Karpas-422 (cell line): ENCODE measurements at regions not wholly inside any gene's neighbourhood (a gene's known extent, or its start where the extent isn't known, plus 50 kb on each side); places are given as distances from the start of the nearest gene placed in this dataset.

Source experiments
- DNase-seq: peaks from one replicate; pipeline ENCODE4 v3.0.0-alpha.2; 2015
- H2AFZ ChIP-seq: fragments of 200-600 bp; sonication (generic); 2 replicates; pipeline ENCODE4 v1.6.1; 2014; ENCODE audit warnings: antibody characterized with exemption, low read length, mixed read lengths
- H3K27ac ChIP-seq: fragments of 200-600 bp; sonication (generic); 2 replicates; pipeline ENCODE4 v1.5.1; 2014; ENCODE audit warnings: mild to moderate bottlenecking, low read length, moderate library complexity
- H3K27me3 ChIP-seq: fragments of 200-600 bp; sonication (generic); 2 replicates; pipeline ENCODE4 v1.6.1; 2014; ENCODE audit warnings: low read length, mixed read lengths
- H3K36me3 ChIP-seq: fragments of 200-600 bp; sonication (generic); 2 replicates; pipeline ENCODE4 v1.6.1; 2014; ENCODE audit warnings: low read length, mixed read lengths; ENCODE audit not compliant: insufficient read depth
- H3K4me1 ChIP-seq: fragments of 200-600 bp; sonication (generic); 2 replicates; pipeline ENCODE4 v1.6.1; 2014; ENCODE audit warnings: mild to moderate bottlenecking, low read length, mixed read lengths
- H3K4me2 ChIP-seq: fragments of 200-600 bp; sonication (generic); 2 replicates; pipeline ENCODE4 v1.6.1; 2014; ENCODE audit warnings: low read length, low read depth, mild to moderate bottlenecking; ENCODE audit not compliant: poor library complexity, severe bottlenecking
- H3K4me3 ChIP-seq: fragments of 200-600 bp; sonication (generic); 2 replicates; pipeline ENCODE4 v1.5.1; 2014; ENCODE audit warnings: mild to moderate bottlenecking, antibody characterized with exemption, low read length, mixed read lengths
- H3K79me2 ChIP-seq: fragments of 200-600 bp; sonication (generic); 2 replicates; pipeline ENCODE4 v1.6.1; 2014; ENCODE audit warnings: mild to moderate bottlenecking, low read length, mixed read lengths
- H3K9ac ChIP-seq: fragments of 200-600 bp; sonication (generic); 2 replicates; pipeline ENCODE4 v1.6.0; 2014; ENCODE audit warnings: low read length
- H3K9me2 ChIP-seq: fragments of 200-600 bp; sonication (generic), shearing (Covaris generic); replicated peaks from 2 replicates; pipeline ENCODE4 v1.6.0; 2014; ENCODE audit warnings: mild to moderate bottlenecking, low read length, moderate library complexity; ENCODE audit not compliant: insufficient read depth
- H3K9me3 ChIP-seq: fragments of 300-700, 200-600 bp; sonication (generic); 2 replicates; pipeline ENCODE4 v1.6.1; 2014; ENCODE audit warnings: low read length, mixed read lengths
- H4K20me1 ChIP-seq: fragments of 200-600 bp; sonication (generic); 2 replicates; pipeline ENCODE4 v1.6.1; 2014; ENCODE audit warnings: mild to moderate bottlenecking, antibody characterized with exemption, low read length, low read depth; ENCODE audit not compliant: insufficient read depth

DNA sequence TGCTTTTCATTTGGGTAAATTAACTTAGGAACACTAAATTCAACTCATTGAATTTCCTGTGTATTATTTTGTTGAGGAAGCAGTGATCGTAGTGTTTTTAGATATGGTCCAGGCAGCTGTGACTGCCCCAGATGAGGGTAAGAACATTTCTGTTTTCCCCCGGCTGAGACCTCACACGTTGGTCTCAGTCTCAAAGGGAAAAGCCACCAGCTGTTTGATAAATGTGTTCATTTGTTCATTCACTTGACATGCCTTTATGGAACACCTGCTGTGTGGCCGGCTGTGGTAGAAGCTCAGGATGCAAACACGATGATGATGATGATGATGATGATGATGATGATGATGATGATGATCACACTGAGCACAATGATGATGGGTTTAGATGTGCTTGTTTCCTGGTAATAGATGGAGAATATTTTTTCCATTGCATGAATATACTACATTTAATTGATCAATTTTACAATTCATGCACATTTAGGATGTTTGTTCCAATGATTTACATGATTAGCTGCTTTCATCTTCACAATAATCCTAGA is 125.6 kb upstream of the ZNF32 start:
- H2AFZ ChIP-seq: no peak overlapping the region
- H3K4me3 ChIP-seq: no peak overlapping the region
- no peaks in the 10 kb centered on the region for H3K79me2 ChIP-seq
- H3K4me1 ChIP-seq: no peaks in the 10 kb centered on the region
- H3K36me3 ChIP-seq: no peaks in the 10 kb centered on the region
- no peaks in the 10 kb centered on the region for H3K27me3 ChIP-seq
- H4K20me1 ChIP-seq: no peaks in the 10 kb centered on the region
- H3K4me2 ChIP-seq: no peak overlapping the region
- H3K27ac ChIP-seq: no peak overlapping the region
- H3K9me2 ChIP-seq: no peaks in the 10 kb centered on the region
- no peak overlapping the region for H3K9ac ChIP-seq
- DNase-seq: no peak
- no peaks in the 10 kb centered on the region for H3K9me3 ChIP-seq

DNA sequence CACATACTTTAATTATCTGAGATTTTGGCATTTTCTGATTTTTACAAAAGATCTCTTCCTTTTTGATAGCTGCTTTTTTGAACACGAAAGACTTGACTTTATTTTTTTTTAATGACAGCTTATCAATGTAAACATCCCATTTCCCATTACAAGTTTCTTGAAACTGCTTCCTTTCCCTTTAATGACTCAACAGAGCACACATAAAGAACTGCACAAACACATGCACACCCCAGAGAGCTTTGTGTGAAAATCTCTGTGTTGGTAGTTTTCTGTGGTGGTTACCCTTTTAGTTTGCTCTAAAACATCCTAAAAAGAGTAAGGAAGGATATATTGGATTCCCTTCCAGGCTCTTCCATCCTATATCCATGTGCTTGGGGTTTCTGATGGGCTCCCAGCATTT is 125.1 kb upstream of the ZNF32 start:
- H2AFZ ChIP-seq: no peak overlapping the region
- no peak overlapping the region for H3K4me2 ChIP-seq

DNA sequence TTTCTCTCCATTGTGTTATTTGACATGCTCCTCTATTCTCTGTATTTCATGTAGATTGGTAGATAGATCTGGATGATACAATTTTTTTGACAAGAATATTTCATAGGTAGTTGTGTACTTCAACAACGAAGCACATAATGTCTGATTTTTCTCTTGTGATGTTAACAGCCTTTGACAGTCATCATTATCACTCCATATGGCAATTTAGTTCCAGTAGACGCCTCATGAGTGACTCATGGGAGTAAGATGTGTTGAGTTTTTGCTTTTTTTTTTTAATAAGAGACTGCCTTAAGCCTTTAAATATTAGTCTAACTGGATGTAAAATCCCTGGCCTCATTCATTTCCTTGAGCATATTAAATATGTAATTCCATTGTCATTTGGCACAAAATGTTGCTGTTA is 123.5 kb upstream of the ZNF32 start:
- Histone ChIP-seq H2AFZ (no peak overlapping the region), H3K4me2 (no peak overlapping the region), H3K27ac (no peak overlapping the region), H4K20me1 (no peaks in the 10 kb centered on the region), H3K36me3 (no peaks in the 10 kb centered on the region), H3K79me2 (no peaks in the 10 kb centered on the region), H3K9me3 (no peaks in the 10 kb centered on the region), H3K27me3 (no peaks in the 10 kb centered on the region), H3K9me2 (no peaks in the 10 kb centered on the region), H3K4me3 (no peak overlapping the region), H3K4me1 (no peaks in the 10 kb centered on the region), H3K9ac (no peak overlapping the region)
- no peak for DNase-seq

More for the DNA sequence above, 125.1 kb upstream of the ZNF32 start:
- Histone ChIP-seq H3K9me3 (no peaks in the 10 kb centered on the region), H3K27me3 (no peaks in the 10 kb centered on the region), H3K4me3 (no peak overlapping the region), H3K9me2 (no peaks in the 10 kb centered on the region), H3K9ac (no peak overlapping the region), H3K27ac (no peak overlapping the region), H4K20me1 (no peaks in the 10 kb centered on the region), H3K36me3 (no peaks in the 10 kb centered on the region), H3K4me1 (no peaks in the 10 kb centered on the region), H3K79me2 (no peaks in the 10 kb centered on the region)
- no peak for DNase-seq

DNA sequence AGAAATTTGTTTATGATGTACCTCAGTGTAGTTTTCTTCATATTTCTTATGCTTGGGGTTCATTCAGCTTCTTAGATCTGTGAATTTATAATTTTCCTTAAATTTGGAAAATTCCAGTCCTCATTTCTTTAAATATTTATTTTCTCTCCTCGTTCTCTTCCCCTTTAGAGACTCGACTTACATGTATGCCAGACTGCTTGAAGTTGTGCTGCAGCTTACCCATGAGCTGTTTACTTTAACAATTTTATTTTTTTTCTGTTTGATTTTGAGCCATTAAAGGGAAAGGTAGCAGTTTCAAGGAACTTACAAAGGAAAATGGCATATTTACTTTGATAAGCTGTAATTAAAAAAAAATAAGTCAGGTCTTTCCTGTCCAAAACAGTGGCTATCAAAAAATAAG is 123.0 kb upstream of the ZNF32 start:
- no peaks in the 10 kb centered on the region for H3K36me3 ChIP-seq
- H3K4me2 ChIP-seq: no peak overlapping the region
- H3K9me3 ChIP-seq: no peaks in the 10 kb centered on the region
- H4K20me1 ChIP-seq: no peaks in the 10 kb centered on the region
- no peak overlapping the region for H3K27ac ChIP-seq
- H3K9me2 ChIP-seq: no peaks in the 10 kb centered on the region
- H3K79me2 ChIP-seq: no peaks in the 10 kb centered on the region
- no peak overlapping the region for H3K4me3 ChIP-seq
- no peak for DNase-seq
- H3K4me1 ChIP-seq: no peaks in the 10 kb centered on the region
- H3K9ac ChIP-seq: no peak overlapping the region
- H2AFZ ChIP-seq: no peak overlapping the region
- no peaks in the 10 kb centered on the region for H3K27me3 ChIP-seq

DNA sequence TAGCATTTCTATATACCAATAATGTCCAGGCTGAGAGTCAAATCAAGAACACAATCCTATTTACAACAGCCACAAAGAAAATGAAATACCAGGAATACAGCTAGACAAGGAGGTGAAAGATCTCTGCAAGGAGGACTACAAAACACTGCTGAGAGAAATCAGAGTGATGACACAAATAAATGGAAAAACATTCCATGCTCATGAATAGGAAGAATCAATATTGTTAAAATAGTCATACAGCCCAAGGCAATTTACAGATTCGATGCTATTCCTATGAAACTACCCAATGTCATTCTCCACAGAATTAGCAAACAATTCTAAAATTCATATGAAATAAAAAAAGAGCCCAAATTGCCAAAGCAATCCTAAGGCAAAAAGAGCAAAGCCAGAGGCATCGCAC is 116.8 kb upstream of the ZNF32 start:
- no peaks in the 10 kb centered on the region for H3K9me2 ChIP-seq
- H3K9me3 ChIP-seq: no peaks in the 10 kb centered on the region
- H3K4me1 ChIP-seq: no peaks in the 10 kb centered on the region
- H4K20me1 ChIP-seq: no peaks in the 10 kb centered on the region
- no peaks in the 10 kb centered on the region for H3K36me3 ChIP-seq
- no peak overlapping the region for H3K4me3 ChIP-seq
- H3K79me2 ChIP-seq: no peaks in the 10 kb centered on the region
- no peak overlapping the region for H3K27ac ChIP-seq
- H3K9ac ChIP-seq: no peak overlapping the region
- no peak for DNase-seq
- H3K27me3 ChIP-seq: no peaks in the 10 kb centered on the region
- no peak overlapping the region for H3K4me2 ChIP-seq
- H2AFZ ChIP-seq: no peak overlapping the region

DNA sequence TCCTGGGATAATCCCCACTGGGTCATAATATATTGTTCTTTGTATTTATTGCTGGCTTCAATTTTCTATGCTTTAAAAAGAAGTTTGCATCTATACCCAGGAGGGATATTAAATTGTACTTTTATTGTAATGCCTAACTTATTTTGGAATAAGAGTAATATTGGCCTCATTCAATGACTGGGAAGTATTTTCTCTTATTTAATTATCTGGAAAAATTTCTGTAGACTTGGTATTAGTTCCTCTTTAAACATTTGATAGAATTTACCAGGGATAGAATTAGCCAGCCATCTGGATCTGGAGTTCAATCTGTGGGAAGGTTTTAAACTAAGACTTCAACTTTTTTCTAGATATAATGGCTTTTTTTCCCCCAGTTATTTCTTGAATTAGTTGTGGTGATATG is 115.2 kb upstream of the ZNF32 start:
- no peaks in the 10 kb centered on the region for H3K9me3 ChIP-seq
- H3K27me3 ChIP-seq: no peaks in the 10 kb centered on the region
- H4K20me1 ChIP-seq: no peaks in the 10 kb centered on the region

DNA sequence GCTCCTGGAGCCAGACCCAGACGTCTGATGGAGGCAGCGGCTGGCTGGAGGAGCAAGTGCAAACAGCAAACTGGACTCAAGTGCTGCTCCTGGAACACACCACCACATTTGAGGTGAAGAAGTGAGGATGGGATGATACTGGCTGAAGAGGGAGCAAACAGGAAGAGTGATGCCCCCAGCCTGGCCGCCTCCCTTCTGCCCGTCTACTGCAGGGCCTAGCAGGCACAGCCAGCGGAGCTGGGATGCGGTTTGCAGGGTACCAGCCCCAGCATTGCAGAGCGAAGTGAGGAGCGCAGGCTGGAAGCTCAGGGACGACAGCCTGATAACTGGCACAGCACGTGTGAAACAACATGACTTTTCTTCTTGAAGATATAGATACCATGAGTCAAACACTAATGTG is 111.8 kb upstream of the ZNF32 start:
- Histone ChIP-seq H3K4me2 (no peak overlapping the region), H3K9ac (no peak overlapping the region), H3K4me3 (no peak overlapping the region), H3K79me2 (no peaks in the 10 kb centered on the region), H3K27ac (no peak overlapping the region), H3K4me1 (no peaks in the 10 kb centered on the region), H3K9me3 (no peaks in the 10 kb centered on the region), H3K9me2 (no peaks in the 10 kb centered on the region), H2AFZ (no peak overlapping the region), H3K27me3 (no peaks in the 10 kb centered on the region), H4K20me1 (no peaks in the 10 kb centered on the region), H3K36me3 (no peaks in the 10 kb centered on the region)
- no peak for DNase-seq

More for the DNA sequence above, 115.2 kb upstream of the ZNF32 start:
- Histone ChIP-seq H3K4me3 (no peak overlapping the region), H3K4me1 (no peaks in the 10 kb centered on the region), H3K4me2 (no peak overlapping the region), H3K79me2 (no peaks in the 10 kb centered on the region), H3K9me2 (no peaks in the 10 kb centered on the region), H2AFZ (no peak overlapping the region), H3K27ac (no peak overlapping the region), H3K9ac (no peak overlapping the region), H3K36me3 (no peaks in the 10 kb centered on the region)
- no peak for DNase-seq

DNA sequence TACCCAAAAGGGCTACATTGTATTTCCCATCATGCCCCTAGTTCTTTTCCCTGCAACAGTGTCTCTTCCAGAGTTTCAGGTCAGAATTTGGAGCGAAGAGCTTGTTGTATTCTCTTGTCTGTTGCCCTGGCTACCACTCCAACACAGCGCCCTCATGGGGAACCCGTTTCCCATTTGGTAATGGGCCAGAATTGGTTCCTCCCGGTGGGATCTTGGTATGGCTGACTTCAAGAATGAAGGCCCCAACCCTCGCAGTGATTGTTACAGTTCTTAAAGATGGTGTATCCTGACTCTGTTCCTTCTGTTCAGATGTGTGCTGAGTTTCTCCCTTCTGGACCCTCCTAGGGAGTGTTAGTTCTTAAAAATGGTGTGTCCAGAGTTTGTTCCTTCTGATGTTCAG is 110.5 kb upstream of the ZNF32 start:
- Histone ChIP-seq H3K9me3 (no peaks in the 10 kb centered on the region), H3K9ac (no peak overlapping the region), H3K4me1 (no peaks in the 10 kb centered on the region), H3K27me3 (no peaks in the 10 kb centered on the region), H3K36me3 (no peaks in the 10 kb centered on the region), H4K20me1 (no peaks in the 10 kb centered on the region), H2AFZ (no peak overlapping the region), H3K4me3 (no peak overlapping the region), H3K9me2 (no peaks in the 10 kb centered on the region), H3K4me2 (no peak overlapping the region), H3K79me2 (no peaks in the 10 kb centered on the region), H3K27ac (no peak overlapping the region)
- DNase-seq: no peak

DNA sequence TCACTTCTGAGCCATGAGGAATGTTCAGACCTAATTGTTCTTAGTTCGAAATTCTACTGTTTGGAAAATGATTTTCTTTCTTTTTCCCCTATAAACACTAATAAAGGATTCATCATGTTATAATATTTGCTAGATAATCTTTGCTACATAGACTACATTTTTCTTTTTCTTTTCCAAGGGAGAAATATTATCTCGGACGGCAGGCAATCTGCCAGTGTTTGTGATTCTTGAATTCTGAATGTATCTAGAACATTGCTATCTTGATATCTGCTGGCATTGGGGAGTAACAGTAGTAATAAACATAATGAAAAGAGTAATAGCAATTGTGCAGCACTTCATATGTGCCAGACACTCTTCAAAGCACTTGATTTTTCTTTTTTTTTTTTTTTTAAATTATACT is 107.7 kb upstream of the ZNF32 start:
- Histone ChIP-seq H4K20me1 (no peaks in the 10 kb centered on the region), H3K9ac (no peak overlapping the region), H3K9me2 (no peaks in the 10 kb centered on the region), H3K27ac (no peak overlapping the region), H3K4me3 (no peak overlapping the region), H3K4me1 (no peaks in the 10 kb centered on the region), H3K4me2 (no peak overlapping the region), H3K27me3 (no peaks in the 10 kb centered on the region), H3K79me2 (no peaks in the 10 kb centered on the region), H2AFZ (no peak overlapping the region), H3K36me3 (no peaks in the 10 kb centered on the region), H3K9me3 (no peaks in the 10 kb centered on the region)
- DNase-seq: no peak
